PC-3 (cell line): ENCODE measurements at regions not wholly inside any gene's neighbourhood (a gene's known extent, or its start where the extent isn't known, plus 50 kb on each side); places are given as distances from the start of the nearest gene placed in this dataset.

ENCODE experiments used
- ATAC-seq: fragments of 200-7000 bp; cut with Tn5 transposase; 2 replicates; pipeline ENCODE4 v1.9.1; 2020; ENCODE audit warnings: mild to moderate bottlenecking, moderate library complexity
- BruUV-seq: library from RNA; stranded (reverse); fragments of 400-500 nt; replicated peaks from 2 replicates; lab custom pipeline; 2021; lab: Mats Ljungman, UMichigan
- CTCF ChIA-PET: fragments of 300-600 bp; sonication (Branson Sonifier 250); formaldehyde crosslinking; loops from one replicate; lab custom pipeline; 2022; ENCODE audit warnings: antibody characterized with exemption; lab: Charles Lee
- POLR2A ChIA-PET: fragments of 300-600 bp; sonication (Branson Sonifier 250); formaldehyde crosslinking; loops from one replicate; lab custom pipeline; 2022; ENCODE audit warnings: antibody characterized with exemption; ENCODE audit not compliant: unreplicated experiment; lab: Charles Lee
- DNase-seq: peaks from one replicate; pipeline ENCODE4 v3.0.0-alpha.2; 2015
- H2AFZ ChIP-seq: fragments of 300-600 bp; sonication (generic); 2 replicates; pipeline ENCODE4 v1.6.0; 2016; ENCODE audit warnings: antibody characterized with exemption, low read length
- H3F3A ChIP-seq: fragments of 300-600 bp; sonication (generic); one replicate; pipeline ENCODE4 v1.6.0; 2017; ENCODE audit warnings: antibody characterized with exemption, low read length, control low read depth, mild to moderate bottlenecking; ENCODE audit not compliant: unreplicated experiment
- H3K27ac ChIP-seq: fragments of 300-600 bp; sonication (generic); 2 replicates; pipeline ENCODE4 v1.5.1; 2016; ENCODE audit warnings: mild to moderate bottlenecking, low read length
- H3K27me3 ChIP-seq: fragments of 300-600 bp; sonication (generic); 2 replicates; pipeline ENCODE4 v1.6.1; 2016; ENCODE audit warnings: low read length, mixed read lengths
- H3K36me3 ChIP-seq: fragments of 300-600 bp; sonication (generic); 2 replicates; pipeline ENCODE4 v1.6.1; 2016; ENCODE audit warnings: low read depth, mixed run types, low read length, mixed read lengths
- H3K4me1 ChIP-seq: fragments of 300-600 bp; sonication (generic); 2 replicates; pipeline ENCODE4 v1.5.1; 2016; ENCODE audit warnings: low read length; ENCODE audit not compliant: insufficient read depth
- H3K4me2 ChIP-seq: fragments of 300-600 bp; sonication (generic); 2 replicates; pipeline ENCODE4 v1.6.0; 2016; ENCODE audit warnings: low read length
- H3K4me3 ChIP-seq: fragments of 300-600 bp; sonication (generic); 2 replicates; pipeline ENCODE4 v1.5.1; 2016; ENCODE audit warnings: mild to moderate bottlenecking, low read length, mixed read lengths
- H3K79me2 ChIP-seq: fragments of 300-600 bp; sonication (generic); 2 replicates; pipeline ENCODE4 v1.6.1; 2017; ENCODE audit warnings: low read length, mixed read lengths
- H3K9ac ChIP-seq: fragments of 300-600 bp; sonication (generic); 2 replicates; pipeline ENCODE4 v1.6.0; 2016; ENCODE audit warnings: mild to moderate bottlenecking, low read length
- H3K9me2 ChIP-seq: fragments of 300-600 bp; sonication (generic); replicated peaks from 2 replicates; pipeline ENCODE4 v1.6.1; 2016; ENCODE audit warnings: mixed run types, low read length, mixed read lengths
- H3K9me3 ChIP-seq: fragments of 300-600 bp; sonication (generic); 2 replicates; pipeline ENCODE4 v1.6.1; 2016; ENCODE audit warnings: low read length, mixed read lengths
- H4K20me1 ChIP-seq: fragments of 300-600 bp; sonication (generic); 2 replicates; pipeline ENCODE4 v1.6.1; 2016; ENCODE audit warnings: low read length, mixed read lengths
- CTCF ChIP-seq: fragments of 300-600 bp; sonication (generic); conservative IDR thresholded peaks from 2 replicates; pipeline ENCODE4 v1.5.1; 2017; ENCODE audit warnings: antibody characterized with exemption, low read depth, mild to moderate bottlenecking, low read length
- EZH2 ChIP-seq: fragments of 300-600 bp; sonication (generic); IDR thresholded peaks from one replicate; pipeline ENCODE4 v1.6.1; 2017; ENCODE audit warnings: antibody characterized with exemption, mild to moderate bottlenecking, low read length; ENCODE audit not compliant: unreplicated experiment
- EZH2phosphoT487 ChIP-seq: fragments of 300-600 bp; sonication (generic); IDR thresholded peaks from 2 replicates; pipeline ENCODE4 v1.6.1; 2018; ENCODE audit warnings: mild to moderate bottlenecking, antibody characterized with exemption, low read length, borderline replicate concordance
- intact Hi-C: fragments of 100-400 bp; cut with micrococcal nuclease; formaldehyde crosslinking; loops from 2 replicates; pipeline ENCODE4 v1.9.0; 2023

- Histone ChIP-seq H2AFZ (no peak overlapping the region), H3K27ac (no peak overlapping the region), H3K9me2 (no peaks in the 10 kb centered on the region), H3K4me2 (no peak overlapping the region), H3K36me3 (no peaks in the 10 kb centered on the region), H3K9ac (no peak overlapping the region), H3K79me2 (no peaks in the 10 kb centered on the region), H3K4me3 (no peak overlapping the region), H3K4me1 (peaks cover 4% of the 10 kb centered on the region; the same call in 1 of the 2 replicates), H3F3A (no peaks in the 10 kb centered on the region), H3K9me3 (no peaks in the 10 kb centered on the region), H3K27me3 (no peaks in the 10 kb centered on the region), H4K20me1 (no peaks in the 10 kb centered on the region)
- DNase-seq (peak; percentile 29), ATAC-seq (no peak)
- ChIA-PET CTCF (no interaction called here), POLR2A (no interaction called here)
- intact Hi-C loops = no loop called here
- BruUV-seq = no TSS peak
- TF ChIP-seq EZH2 (no peak), EZH2phosphoT487 (no peak), CTCF (no peak)
Observed at GRCh38 chr4:147050356-147050765, 104.7 kb upstream of the TTC29 start.

GRCh38 chr4:147052361-147052760 lies 106.7 kb upstream of the TTC29 start:
- intact Hi-C loops = no loop called here
- no peaks in the 10 kb centered on the region for H3K79me2 ChIP-seq
- peak overlapping the region; percentile 45; the same call in 1 of the 2 replicates for H2AFZ ChIP-seq
- TF ChIP-seq CTCF = no peak
- TF ChIP-seq EZH2 = no peak
- TF ChIP-seq EZH2phosphoT487 = no peak
- ATAC-seq (peak; percentile 40; the same call in 1 of the 2 replicates), DNase-seq (peak; percentile 62)
- H3K27ac ChIP-seq = no peak overlapping the region
- H3K9me2 ChIP-seq = no peaks in the 10 kb centered on the region
- peaks cover 8% of the 10 kb centered on the region for H3K4me1 ChIP-seq
- ChIA-PET CTCF (no interaction called here), POLR2A (no interaction called here)
- H3K4me3 ChIP-seq = no peak overlapping the region
- BruUV-seq = no TSS peak
- no peaks in the 10 kb centered on the region for H3K9me3 ChIP-seq
- no peaks in the 10 kb centered on the region for H3F3A ChIP-seq
- H4K20me1 ChIP-seq = no peaks in the 10 kb centered on the region
- H3K27me3 ChIP-seq = no peaks in the 10 kb centered on the region
- no peak overlapping the region for H3K4me2 ChIP-seq
- H3K36me3 ChIP-seq = no peaks in the 10 kb centered on the region
- H3K9ac ChIP-seq = no peak overlapping the region

GRCh38 chr4:147054228-147054872 lies 108.7 kb upstream of the TTC29 start:
- no peaks in the 10 kb centered on the region for H3K79me2 ChIP-seq
- no peak for ATAC-seq
- H3K9ac ChIP-seq = no peak overlapping the region
- intact Hi-C loops = no loop called here
- no peaks in the 10 kb centered on the region for H4K20me1 ChIP-seq
- H3K27me3 ChIP-seq = no peaks in the 10 kb centered on the region
- TF ChIP-seq CTCF (no peak), EZH2phosphoT487 (no peak), EZH2 (no peak)
- H3K4me1 ChIP-seq = peaks cover 13% of the 10 kb centered on the region
- H3K27ac ChIP-seq = no peak overlapping the region
- ChIA-PET POLR2A (no interaction called here), CTCF (no interaction called here)
- no peaks in the 10 kb centered on the region for H3K9me3 ChIP-seq
- H3K36me3 ChIP-seq = no peaks in the 10 kb centered on the region
- DNase-seq = peak; percentile 53
- no peak overlapping the region for H3K4me2 ChIP-seq
- H3K4me3 ChIP-seq = no peak overlapping the region
- no TSS peak for BruUV-seq
- no peaks in the 10 kb centered on the region for H3F3A ChIP-seq
- H3K9me2 ChIP-seq = no peaks in the 10 kb centered on the region
- H2AFZ ChIP-seq = no peak overlapping the region
